Keratinocyte (primary cell): ENCODE measurements at regions not wholly inside any gene's neighbourhood (a gene's known extent, or its start where the extent isn't known, plus 50 kb on each side); places are given as distances from the start of the nearest gene placed in this dataset.

ENCODE experiments used
- DNase-seq: peaks from one replicate; pipeline ENCODE4 v3.0.0-alpha.2; 2011; ENCODE audit warnings: low read depth, missing footprints, low spot score
- FAIRE-seq: peaks from 2 replicates; lab custom pipeline; 2011; peaks lifted over from hg19 to GRCh38; lab: Jason Lieb, UNC
- H2AFZ ChIP-seq: 2 replicates; pipeline ENCODE4 v1.6.0; 2012; ENCODE audit warnings: low read length, control low read depth, inconsistent platforms; ENCODE audit not compliant: control insufficient read depth
- H3K27ac ChIP-seq: 2 replicates; pipeline ENCODE4 v1.5.1; 2011; ENCODE audit warnings: low read length; ENCODE audit not compliant: control insufficient read depth, insufficient read depth
- H3K27me3 ChIP-seq: 3 replicates; pipeline ENCODE4 v1.6.0; 2011; ENCODE audit warnings: low read length; ENCODE audit not compliant: control insufficient read depth, insufficient read depth; ENCODE audit errors: extremely low read depth
- H3K36me3 ChIP-seq, 2 experiments: 2 replicates in 1 of 2; 3 replicates in 1 of 2; pipeline ENCODE4 v1.5.1; 2011; ENCODE audit warnings: low read length in 2 of 2, mild to moderate bottlenecking in 1 of 2; ENCODE audit not compliant: control insufficient read depth in 2 of 2, insufficient read depth in 2 of 2; ENCODE audit errors: extremely low read depth in 1 of 2
- H3K4me1 ChIP-seq: 3 replicates; pipeline ENCODE4 v1.5.1; 2011; ENCODE audit warnings: low read length; ENCODE audit not compliant: control insufficient read depth, insufficient read depth; ENCODE audit errors: extremely low read depth
- H3K4me2 ChIP-seq: 3 replicates; pipeline ENCODE4 v1.6.0; 2011; ENCODE audit warnings: low read depth, low read length; ENCODE audit not compliant: control insufficient read depth, insufficient read depth; ENCODE audit errors: extremely low read depth
- H3K4me3 ChIP-seq, 3 experiments: fragments of 200-600 bp in 1 of 3; sonication (generic) in 1 of 3; 2 replicates in 2 of 3; 3 replicates in 1 of 3; pipeline ENCODE4 v1.5.1; 2011 to 2016; ENCODE audit warnings: low read length in 3 of 3, mild to moderate bottlenecking in 3 of 3, control low read depth in 2 of 3, inconsistent platforms in 1 of 3, low read depth in 1 of 3, mixed read lengths in 1 of 3, mixed run types in 1 of 3, moderate library complexity in 1 of 3; ENCODE audit not compliant: control insufficient read depth in 2 of 3, insufficient read depth in 2 of 3; ENCODE audit errors: extremely low read depth in 1 of 3
- H3K79me2 ChIP-seq: 2 replicates; pipeline ENCODE4 v1.6.0; 2012; ENCODE audit warnings: low read length; ENCODE audit not compliant: control insufficient read depth, insufficient read depth
- H3K9ac ChIP-seq: 3 replicates; pipeline ENCODE4 v1.6.0; 2011; ENCODE audit warnings: low read length; ENCODE audit not compliant: control insufficient read depth, insufficient read depth; ENCODE audit errors: extremely low read depth
- H3K9me1 ChIP-seq: 3 replicates; pipeline ENCODE4 v1.6.0; 2011; ENCODE audit warnings: low read length; ENCODE audit not compliant: control insufficient read depth, insufficient read depth; ENCODE audit errors: extremely low read depth
- H3K9me3 ChIP-seq: 2 replicates; pipeline ENCODE4 v1.5.1; 2012; ENCODE audit warnings: low read depth, low read length; ENCODE audit not compliant: control insufficient read depth
- H4K20me1 ChIP-seq: 3 replicates; pipeline ENCODE4 v1.6.0; 2011; ENCODE audit warnings: low read length; ENCODE audit not compliant: control insufficient read depth, insufficient read depth; ENCODE audit errors: extremely low read depth
- EZH2 ChIP-seq: IDR thresholded peaks from one replicate; pipeline ENCODE4 v1.6.1; 2012; ENCODE audit warnings: inconsistent platforms, mild to moderate bottlenecking, low read length, moderate library complexity
- dilution Hi-C: fragments of 300-500 bp; cut with MboI; formaldehyde crosslinking; loops from one replicate; pipeline ENCODE4 v1.7.0; 2020; ENCODE audit warnings: low sequenced_read_pairs; ENCODE audit not compliant: extremely low pct_ligation_motif_present
- TF ChIP-seq, protein P1 (sequence below), 3 experiments: IDR thresholded peaks in 1 of 3; conservative IDR thresholded peaks in 1 of 3; optimal IDR thresholded peaks in 1 of 3; 2 replicates in 2 of 3; 3 replicates in 1 of 3; pipeline versions ENCODE3 to v1.5.1; 2011; ENCODE audit warnings: low read length in 3 of 3, mild to moderate bottlenecking in 3 of 3, moderate library complexity in 2 of 3, control low read depth in 1 of 3, inconsistent platforms in 1 of 3; ENCODE audit not compliant: insufficient read depth in 2 of 3; ENCODE audit errors: extremely low read depth in 1 of 3

DNA sequence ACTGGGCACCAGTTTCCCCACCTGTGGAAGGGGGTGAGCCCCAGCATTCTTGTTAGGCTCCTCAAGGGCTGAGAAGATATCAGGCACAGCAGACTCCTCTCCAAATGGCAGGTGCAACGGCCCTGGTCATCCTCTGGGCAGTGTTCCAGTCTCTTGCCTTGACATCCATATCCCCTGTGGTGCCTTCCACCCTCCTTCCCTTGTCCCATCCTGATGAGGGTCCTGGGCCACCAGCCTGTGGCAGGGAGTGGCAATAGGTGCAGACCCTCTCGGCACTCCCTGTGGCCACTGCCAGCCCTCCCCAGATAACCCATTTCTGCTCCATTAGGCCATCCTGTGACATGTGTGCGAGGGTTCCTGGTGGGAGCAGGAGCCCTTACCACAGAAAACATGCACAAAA is 78.8 kb upstream of the NECTIN1 start:
- TF ChIP-seq EZH2, result no peak
- TF ChIP-seq, protein P1, sequence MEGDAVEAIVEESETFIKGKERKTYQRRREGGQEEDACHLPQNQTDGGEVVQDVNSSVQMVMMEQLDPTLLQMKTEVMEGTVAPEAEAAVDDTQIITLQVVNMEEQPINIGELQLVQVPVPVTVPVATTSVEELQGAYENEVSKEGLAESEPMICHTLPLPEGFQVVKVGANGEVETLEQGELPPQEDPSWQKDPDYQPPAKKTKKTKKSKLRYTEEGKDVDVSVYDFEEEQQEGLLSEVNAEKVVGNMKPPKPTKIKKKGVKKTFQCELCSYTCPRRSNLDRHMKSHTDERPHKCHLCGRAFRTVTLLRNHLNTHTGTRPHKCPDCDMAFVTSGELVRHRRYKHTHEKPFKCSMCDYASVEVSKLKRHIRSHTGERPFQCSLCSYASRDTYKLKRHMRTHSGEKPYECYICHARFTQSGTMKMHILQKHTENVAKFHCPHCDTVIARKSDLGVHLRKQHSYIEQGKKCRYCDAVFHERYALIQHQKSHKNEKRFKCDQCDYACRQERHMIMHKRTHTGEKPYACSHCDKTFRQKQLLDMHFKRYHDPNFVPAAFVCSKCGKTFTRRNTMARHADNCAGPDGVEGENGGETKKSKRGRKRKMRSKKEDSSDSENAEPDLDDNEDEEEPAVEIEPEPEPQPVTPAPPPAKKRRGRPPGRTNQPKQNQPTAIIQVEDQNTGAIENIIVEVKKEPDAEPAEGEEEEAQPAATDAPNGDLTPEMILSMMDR (optimal IDR thresholded peaks at IDR 0.05 in 1 of 3, IDR thresholded peaks at IDR 0.05 in 1 of 3, conservative IDR thresholded peaks at IDR 0.05 in 1 of 3; ENCODE audit: extremely low read depth in 1 of 3, insufficient read depth in 2 of 3, low read length in 3 of 3), result no peak
- no peaks in the 10 kb centered on the region for H3K79me2 ChIP-seq
- peaks cover 26% of the 10 kb centered on the region for H3K27me3 ChIP-seq
- H3K4me1 ChIP-seq, result peaks cover 8% of the 10 kb centered on the region
- dilution Hi-C loops, result no loop called here
- DNase-seq (no peak), FAIRE-seq (no peak)
- H3K9ac ChIP-seq, result no peak overlapping the region
- no peaks in the 10 kb centered on the region for H3K9me3 ChIP-seq
- no peak overlapping the region for H3K4me3 ChIP-seq
- no peaks in the 10 kb centered on the region for H3K9me1 ChIP-seq
- H3K36me3 ChIP-seq, result no peaks in the 10 kb centered on the region
- H3K27ac ChIP-seq, result no peak overlapping the region
- H2AFZ ChIP-seq, result no peak overlapping the region
- H3K4me2 ChIP-seq, result no peak overlapping the region
- no peaks in the 10 kb centered on the region for H4K20me1 ChIP-seq

DNA sequence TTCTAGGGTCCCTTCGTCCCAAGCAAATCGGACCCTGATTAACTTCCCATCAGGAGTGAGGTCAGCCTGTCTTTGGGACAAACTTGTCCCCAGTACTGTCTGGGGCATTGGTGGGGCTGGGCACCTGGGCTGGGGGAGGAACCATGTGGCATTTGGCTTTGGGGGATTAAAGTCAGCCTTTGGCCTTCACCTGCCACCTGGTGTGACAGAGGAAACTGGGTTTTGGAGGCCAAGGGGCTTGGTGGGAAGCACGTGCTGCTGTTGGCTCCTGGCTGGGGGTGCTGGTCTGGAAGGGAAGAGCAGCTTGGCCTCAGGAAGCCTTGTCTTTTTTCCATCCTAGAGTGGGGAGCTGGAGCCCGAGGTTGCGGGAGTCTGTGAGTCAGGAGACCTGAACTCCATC is 78.4 kb upstream of the NECTIN1 start:
- Histone ChIP-seq H3K9ac (no peak overlapping the region), H3K79me2 (no peaks in the 10 kb centered on the region), H3K27me3 (peaks cover 26% of the 10 kb centered on the region), H3K9me1 (no peaks in the 10 kb centered on the region), H4K20me1 (no peaks in the 10 kb centered on the region), H3K4me3 (no peak overlapping the region), H3K36me3 (no peaks in the 10 kb centered on the region), H2AFZ (no peak overlapping the region), H3K4me2 (no peak overlapping the region), H3K27ac (no peak overlapping the region), H3K9me3 (no peaks in the 10 kb centered on the region), H3K4me1 (peaks cover 8% of the 10 kb centered on the region)
- FAIRE-seq (no peak), DNase-seq (no peak)
- dilution Hi-C loops, result no loop called here
- no peak for TF ChIP-seq EZH2
- TF ChIP-seq, protein P1 (optimal IDR thresholded peaks at IDR 0.05 in 1 of 3, IDR thresholded peaks at IDR 0.05 in 1 of 3, conservative IDR thresholded peaks at IDR 0.05 in 1 of 3; ENCODE audit: extremely low read depth in 1 of 3, insufficient read depth in 2 of 3, low read length in 3 of 3), result no peak
